Immature natural killer cell (primary cell): ENCODE measurements at regions not wholly inside any gene's neighbourhood (a gene's known extent, or its start where the extent isn't known, plus 50 kb on each side); places are given as distances from the start of the nearest gene placed in this dataset.

Experiments
- DNase-seq, 3 donors: peaks; one replicate each; pipeline ENCODE4 v3.0.0; 2022; ENCODE audit warnings: mixed read lengths in 1 of 3
- H3K27ac Mint-ChIP-seq, 6 donors: one replicate each; pipeline ENCODE4 v1.8.0; 2020; ENCODE audit warnings: mixed read lengths in 6 of 6, mild to moderate bottlenecking in 5 of 6, inconsistent platforms in 4 of 6, moderate library complexity in 3 of 6
- H3K27me3 Mint-ChIP-seq, 3 donors: one replicate each; pipeline ENCODE4 v1.8.0; 2020 to 2021; ENCODE audit warnings: low read depth in 3 of 3, mild to moderate bottlenecking in 3 of 3, mixed read lengths in 3 of 3, moderate library complexity in 3 of 3, inconsistent platforms in 1 of 3
- H3K36me3 Mint-ChIP-seq, 3 donors: one replicate each; pipeline ENCODE4 v1.8.0; 2020; ENCODE audit warnings: mixed read lengths in 3 of 3, inconsistent platforms in 2 of 3, mild to moderate bottlenecking in 2 of 3
- H3K4me1 Mint-ChIP-seq, 2 donors: one replicate each; pipeline ENCODE4 v1.8.0; 2020; ENCODE audit warnings: inconsistent platforms in 2 of 2, mild to moderate bottlenecking in 2 of 2, mixed read lengths in 2 of 2, moderate library complexity in 1 of 2
- H3K4me3 Mint-ChIP-seq, 5 donors: one replicate each; pipeline ENCODE4 v1.8.0; 2020; ENCODE audit warnings: mild to moderate bottlenecking in 5 of 5, mixed read lengths in 5 of 5, inconsistent platforms in 3 of 5, moderate library complexity in 3 of 5
- H3K9me3 Mint-ChIP-seq, 6 donors: one replicate each; pipeline ENCODE4 v1.8.0; 2020; ENCODE audit warnings: mild to moderate bottlenecking in 6 of 6, mixed read lengths in 6 of 6, inconsistent platforms in 4 of 6, moderate library complexity in 3 of 6

- DNase-seq = no peak
- Mint-ChIP-seq H3K4me3 (no peak overlapping the region), H3K27me3 (peaks cover 0 to 3% (median 1%) of the 10 kb centered on the region in 3 donors), H3K4me1 (no peaks in the 10 kb centered on the region), H3K9me3 (peaks cover 0 to 6% (median 0%) of the 10 kb centered on the region in 6 donors), H3K27ac (no peak overlapping the region), H3K36me3 (no peaks in the 10 kb centered on the region)
These were observed 540.6 kb upstream of the HTR2A start for GRCh38 chr13:47437406-47437805.

GRCh38 chr13:47433461-47434005, 536.7 kb upstream of the HTR2A start:
- H3K4me1 Mint-ChIP-seq = no peaks in the 10 kb centered on the region
- H3K27ac Mint-ChIP-seq = no peak overlapping the region
- no peak for DNase-seq
- peaks cover 0 to 8% (median 0%) of the 10 kb centered on the region in 6 donors for H3K9me3 Mint-ChIP-seq
- peaks cover 0 to 2% (median 0%) of the 10 kb centered on the region in 3 donors for H3K27me3 Mint-ChIP-seq
- no peaks in the 10 kb centered on the region for H3K36me3 Mint-ChIP-seq
- H3K4me3 Mint-ChIP-seq = no peak overlapping the region

GRCh38 chr13:47426126-47426849, 529.4 kb upstream of the HTR2A start:
- Mint-ChIP-seq H3K4me1 (no peaks in the 10 kb centered on the region), H3K9me3 (peaks cover 0 to 8% (median 0%) of the 10 kb centered on the region in 6 donors), H3K36me3 (no peaks in the 10 kb centered on the region), H3K27ac (no peak overlapping the region), H3K27me3 (peaks cover 0 to 2% (median 2%) of the 10 kb centered on the region in 3 donors), H3K4me3 (no peak overlapping the region)
- DNase-seq = no peak

- no peaks in the 10 kb centered on the region for H3K4me1 Mint-ChIP-seq
- H3K27me3 Mint-ChIP-seq = peaks cover 0 to 2% (median 1%) of the 10 kb centered on the region in 3 donors
- H3K4me3 Mint-ChIP-seq = no peak overlapping the region
- H3K9me3 Mint-ChIP-seq = peaks cover 0 to 8% (median 0%) of the 10 kb centered on the region in 6 donors
- H3K36me3 Mint-ChIP-seq = no peaks in the 10 kb centered on the region
- no peak overlapping the region for H3K27ac Mint-ChIP-seq
- no peak for DNase-seq
These were observed 524.7 kb upstream of the HTR2A start for GRCh38 chr13:47421525-47421924.

GRCh38 chr13:47420568-47420967, 523.7 kb upstream of the HTR2A start:
- H3K27me3 Mint-ChIP-seq = peaks cover 0 to 1% (median under 1%) of the 10 kb centered on the region in 3 donors

GRCh38 chr13:47420020-47420419, 523.2 kb upstream of the HTR2A start:
- Mint-ChIP-seq H3K4me3 (no peak overlapping the region), H3K27me3 (peaks cover 0 to 1% (median 0%) of the 10 kb centered on the region in 3 donors), H3K9me3 (peaks cover 0 to 8% (median 1%) of the 10 kb centered on the region in 6 donors), H3K36me3 (no peaks in the 10 kb centered on the region), H3K27ac (no peak overlapping the region), H3K4me1 (no peaks in the 10 kb centered on the region)
- DNase-seq = no peak

More at GRCh38 chr13:47420568-47420967, 523.7 kb upstream of the HTR2A start:
- Mint-ChIP-seq H3K36me3 (no peaks in the 10 kb centered on the region), H3K27ac (no peak overlapping the region), H3K9me3 (peaks cover 0 to 8% (median 1%) of the 10 kb centered on the region in 6 donors), H3K4me3 (no peak overlapping the region), H3K4me1 (no peaks in the 10 kb centered on the region)
- no peak for DNase-seq

- H3K4me1 Mint-ChIP-seq = no peaks in the 10 kb centered on the region
- no peak overlapping the region for H3K4me3 Mint-ChIP-seq
- peaks cover 0 to 1% (median 0%) of the 10 kb centered on the region in 3 donors for H3K27me3 Mint-ChIP-seq
- H3K36me3 Mint-ChIP-seq = no peaks in the 10 kb centered on the region
- no peak for DNase-seq
- H3K9me3 Mint-ChIP-seq = peaks cover 0 to 9% (median 4%) of the 10 kb centered on the region in 6 donors
- H3K27ac Mint-ChIP-seq = no peak overlapping the region
These were observed 521.5 kb upstream of the HTR2A start for GRCh38 chr13:47418206-47418920.

GRCh38 chr13:47417485-47417884, 520.6 kb upstream of the HTR2A start:
- peaks cover 0 to 1% (median 0%) of the 10 kb centered on the region in 3 donors for H3K27me3 Mint-ChIP-seq
- H3K4me3 Mint-ChIP-seq = no peak overlapping the region
- DNase-seq = no peak

GRCh38 chr13:47415048-47415447, 518.2 kb upstream of the HTR2A start:
- no peak for DNase-seq
- Mint-ChIP-seq H3K27me3 (peaks cover 0 to 1% (median 0%) of the 10 kb centered on the region in 3 donors), H3K4me3 (no peak overlapping the region), H3K4me1 (no peaks in the 10 kb centered on the region), H3K9me3 (peaks cover 0 to 9% (median 3%) of the 10 kb centered on the region in 6 donors), H3K27ac (no peak overlapping the region), H3K36me3 (no peaks in the 10 kb centered on the region)

More at GRCh38 chr13:47417485-47417884, 520.6 kb upstream of the HTR2A start:
- peaks cover 0 to 9% (median under 1%) of the 10 kb centered on the region in 6 donors for H3K9me3 Mint-ChIP-seq
- H3K27ac Mint-ChIP-seq = no peak overlapping the region
- H3K4me1 Mint-ChIP-seq = no peaks in the 10 kb centered on the region
- H3K36me3 Mint-ChIP-seq = no peaks in the 10 kb centered on the region

GRCh38 chr13:47413526-47413925, 516.7 kb upstream of the HTR2A start:
- no peaks in the 10 kb centered on the region for H3K27me3 Mint-ChIP-seq
- peaks cover 0 to 9% (median 3%) of the 10 kb centered on the region in 6 donors for H3K9me3 Mint-ChIP-seq
- no peak overlapping the region for H3K27ac Mint-ChIP-seq
- no peaks in the 10 kb centered on the region for H3K36me3 Mint-ChIP-seq
- no peaks in the 10 kb centered on the region for H3K4me1 Mint-ChIP-seq
- no peak for DNase-seq
- no peak overlapping the region for H3K4me3 Mint-ChIP-seq

- Mint-ChIP-seq H3K36me3 (no peaks in the 10 kb centered on the region), H3K27ac (no peak overlapping the region), H3K4me1 (no peaks in the 10 kb centered on the region), H3K9me3 (peaks cover 0 to 9% (median 2%) of the 10 kb centered on the region in 6 donors), H3K4me3 (no peak overlapping the region), H3K27me3 (no peaks in the 10 kb centered on the region)
- DNase-seq = no peak
These were observed 516.3 kb upstream of the HTR2A start for GRCh38 chr13:47413112-47413511.

GRCh38 chr13:47409778-47410177, 512.9 kb upstream of the HTR2A start:
- DNase-seq = no peak
- H3K36me3 Mint-ChIP-seq = no peaks in the 10 kb centered on the region
- no peaks in the 10 kb centered on the region for H3K4me1 Mint-ChIP-seq
- H3K4me3 Mint-ChIP-seq = no peak overlapping the region
- peaks cover 0 to 7% (median 2%) of the 10 kb centered on the region in 6 donors for H3K9me3 Mint-ChIP-seq
- H3K27ac Mint-ChIP-seq = no peak overlapping the region
- no peaks in the 10 kb centered on the region for H3K27me3 Mint-ChIP-seq

- DNase-seq = no peak
- no peaks in the 10 kb centered on the region for H3K36me3 Mint-ChIP-seq
- no peaks in the 10 kb centered on the region for H3K4me1 Mint-ChIP-seq
- H3K27ac Mint-ChIP-seq = no peak overlapping the region
- peaks cover 0 to 6% (median 2%) of the 10 kb centered on the region in 6 donors for H3K9me3 Mint-ChIP-seq
- no peaks in the 10 kb centered on the region for H3K27me3 Mint-ChIP-seq
- no peak overlapping the region for H3K4me3 Mint-ChIP-seq
These were observed 511.9 kb upstream of the HTR2A start for GRCh38 chr13:47408546-47409319.
